PC-9 (cell line): ENCODE measurements at regions not wholly inside any gene's neighbourhood (a gene's known extent, or its start where the extent isn't known, plus 50 kb on each side); places are given as distances from the start of the nearest gene placed in this dataset.
"Not testable (repeated sequence)": the region's sequence is repeated elsewhere in the genome, so short reads cannot be mapped to it uniquely, and the experiment has no call there.

Experiments
- BruUV-seq: library from RNA; stranded (reverse); fragments of 400-500 nt; replicated peaks from 2 replicates; lab custom pipeline; 2021; lab: Mats Ljungman, UMichigan
- CTCF ChIA-PET: fragments of 300-600 bp; sonication (Branson Sonifier 250); formaldehyde crosslinking; loops from one replicate; lab custom pipeline; 2022; ENCODE audit warnings: antibody characterized with exemption; lab: Charles Lee
- POLR2A ChIA-PET: fragments of 300-600 bp; sonication (Branson Sonifier 250); formaldehyde crosslinking; loops from one replicate; lab custom pipeline; 2022; ENCODE audit warnings: antibody characterized with exemption; ENCODE audit not compliant: unreplicated experiment; lab: Charles Lee
- DNase-seq, 2 experiments: peaks; one replicate each; pipeline versions ENCODE4 v3.0.0 to v3.0.0-alpha.2; 2015 to 2022; ENCODE audit warnings: mixed read lengths in 1 of 2
- H2AFZ ChIP-seq: fragments of 200-600 bp; sonication (generic); 2 replicates; pipeline ENCODE4 v1.8.1; 2017; ENCODE audit warnings: antibody characterized with exemption
- H3F3A ChIP-seq: fragments of 200-600 bp; sonication (generic); 2 replicates; pipeline ENCODE4 v1.8.1; 2017; ENCODE audit warnings: antibody characterized with exemption, mild to moderate bottlenecking, low read depth; ENCODE audit not compliant: insufficient read depth
- H3K27ac ChIP-seq: fragments of 200-600 bp; sonication (generic); 2 replicates; pipeline ENCODE4 v1.6.1; 2016; ENCODE audit warnings: mixed run types
- H3K27me3 ChIP-seq: fragments of 200-600 bp; sonication (generic); 2 replicates; pipeline ENCODE4 v1.6.1; 2016; ENCODE audit warnings: low read depth, mixed run types; ENCODE audit not compliant: insufficient read depth
- H3K36me3 ChIP-seq: fragments of 200-600 bp; sonication (generic); 2 replicates; pipeline ENCODE4 v1.6.1; 2016; ENCODE audit warnings: low read depth, mixed run types
- H3K4me1 ChIP-seq: fragments of 200-600 bp; sonication (generic); replicated peaks from 2 replicates; pipeline ENCODE4 v1.6.1; 2016; ENCODE audit warnings: mixed run types; ENCODE audit not compliant: insufficient read depth
- H3K4me2 ChIP-seq: fragments of 200-600 bp; sonication (generic); 2 replicates; pipeline ENCODE4 v1.6.1; 2017; ENCODE audit warnings: mixed run types
- H3K4me3 ChIP-seq: fragments of 200-600 bp; sonication (generic); 2 replicates; pipeline ENCODE4 v1.6.1; 2016; ENCODE audit warnings: mixed run types
- H3K79me2 ChIP-seq: fragments of 200-600 bp; sonication (generic); 2 replicates; pipeline ENCODE4 v1.6.1; 2017; ENCODE audit warnings: low read depth, mixed run types
- H3K9me2 ChIP-seq: fragments of 200-600 bp; sonication (generic); 2 replicates; pipeline ENCODE4 v1.8.1; 2017; ENCODE audit warnings: mild to moderate bottlenecking; ENCODE audit not compliant: insufficient read depth
- H3K9me3 ChIP-seq: fragments of 200-600 bp; sonication (generic); 2 replicates; pipeline ENCODE4 v1.8.1; 2016; ENCODE audit warnings: low read depth; ENCODE audit not compliant: insufficient read depth
- H4K20me1 ChIP-seq: fragments of 200-600 bp; sonication (generic); 2 replicates; pipeline ENCODE4 v1.8.1; 2017; ENCODE audit not compliant: insufficient read depth
- CTCF ChIP-seq: fragments of 200-600 bp; sonication (generic); conservative IDR thresholded peaks from 2 replicates; pipeline ENCODE4 v1.6.1; 2017; ENCODE audit warnings: mixed run types, antibody characterized with exemption, mild to moderate bottlenecking, moderate library complexity
- EZH2 ChIP-seq: fragments of 200-600 bp; sonication (generic); IDR thresholded peaks from 2 replicates; pipeline ENCODE4 v1.8.0; 2017; ENCODE audit warnings: antibody characterized with exemption, low read depth
- intact Hi-C: fragments of 100-400 bp; cut with micrococcal nuclease; formaldehyde crosslinking; loops from one replicate; pipeline ENCODE4 v1.10.0; 2022; ENCODE audit not compliant: unreplicated experiment

GRCh38 chr14:105682956-105683570, 156.7 kb downstream of the TMEM121 start:
- Histone ChIP-seq H3K27me3 (peaks cover 6% of the 10 kb centered on the region), H3K36me3 (no peaks in the 10 kb centered on the region), H3K9me3 (no peaks in the 10 kb centered on the region), H3K9me2 (no peaks in the 10 kb centered on the region), H3K4me1 (no peaks in the 10 kb centered on the region), H2AFZ (no peak overlapping the region), H3K79me2 (no peaks in the 10 kb centered on the region), H4K20me1 (no peaks in the 10 kb centered on the region), H3F3A (no peaks in the 10 kb centered on the region), H3K4me3 (no peak overlapping the region), H3K27ac (no peak overlapping the region), H3K4me2 (no peak overlapping the region)
- DNase-seq: no peak
- no TSS peak for BruUV-seq
- POLR2A ChIA-PET: no interaction called here
- intact Hi-C loops: no loop called here
- TF ChIP-seq EZH2: no peak
- no peak for TF ChIP-seq CTCF
- CTCF ChIA-PET: no interaction called here

- H3K4me3 ChIP-seq, H3K27me3 ChIP-seq, H3K4me1 ChIP-seq, H3F3A ChIP-seq, intact Hi-C loops, DNase-seq, H3K9me3 ChIP-seq, BruUV-seq, H4K20me1 ChIP-seq, H3K27ac ChIP-seq, H2AFZ ChIP-seq, H3K79me2 ChIP-seq, H3K9me2 ChIP-seq, H3K4me2 ChIP-seq, H3K36me3 ChIP-seq, POLR2A ChIA-PET, CTCF ChIA-PET: not testable (repeated sequence)
Observed at GRCh38 chr14:105684056-105684455, 157.7 kb downstream of the TMEM121 start.

GRCh38 chr14:105684597-105684996, 158.2 kb downstream of the TMEM121 start:
- H3K9me2 ChIP-seq, H3K27me3 ChIP-seq, POLR2A ChIA-PET, CTCF ChIA-PET, H3K4me2 ChIP-seq, BruUV-seq, DNase-seq, H3K9me3 ChIP-seq, H3K4me1 ChIP-seq, intact Hi-C loops, H3K36me3 ChIP-seq, H3K79me2 ChIP-seq, H4K20me1 ChIP-seq, H2AFZ ChIP-seq, H3K27ac ChIP-seq, H3F3A ChIP-seq, H3K4me3 ChIP-seq: not testable (repeated sequence)

GRCh38 chr14:105685003-105685402, 158.6 kb downstream of the TMEM121 start:
- Histone ChIP-seq H3K27ac (no peak overlapping the region), H2AFZ (no peak overlapping the region), H3K36me3 (no peaks in the 10 kb centered on the region), H3K9me3 (no peaks in the 10 kb centered on the region), H3K4me3 (no peak overlapping the region), H3K27me3 (peaks cover 3% of the 10 kb centered on the region), H3K9me2 (no peaks in the 10 kb centered on the region), H3F3A (no peaks in the 10 kb centered on the region), H3K4me2 (no peak overlapping the region), H4K20me1 (no peaks in the 10 kb centered on the region), H3K4me1 (no peaks in the 10 kb centered on the region), H3K79me2 (no peaks in the 10 kb centered on the region)
- ChIA-PET POLR2A (no interaction called here), CTCF (no interaction called here)
- TF ChIP-seq CTCF: no peak
- no peak for TF ChIP-seq EZH2
- intact Hi-C loops: no loop called here
- BruUV-seq: no TSS peak
- no peak for DNase-seq

- H3K27ac ChIP-seq, H2AFZ ChIP-seq, intact Hi-C loops, H3K9me2 ChIP-seq, H3K4me2 ChIP-seq, H3K79me2 ChIP-seq, H3K27me3 ChIP-seq, POLR2A ChIA-PET, BruUV-seq, H4K20me1 ChIP-seq, H3K4me3 ChIP-seq, H3K36me3 ChIP-seq, H3K9me3 ChIP-seq, H3F3A ChIP-seq, CTCF ChIA-PET, DNase-seq, H3K4me1 ChIP-seq: not testable (repeated sequence)
Observed at GRCh38 chr14:105685605-105686004, 159.2 kb downstream of the TMEM121 start.

GRCh38 chr14:105686050-105686449, 159.7 kb downstream of the TMEM121 start:
- intact Hi-C loops, H2AFZ ChIP-seq, H3K4me2 ChIP-seq, H4K20me1 ChIP-seq, H3K27me3 ChIP-seq, H3K27ac ChIP-seq, BruUV-seq, H3K9me2 ChIP-seq, CTCF ChIA-PET, H3K36me3 ChIP-seq, H3K4me1 ChIP-seq, H3K4me3 ChIP-seq, H3K79me2 ChIP-seq, H3K9me3 ChIP-seq, H3F3A ChIP-seq, POLR2A ChIA-PET, DNase-seq: not testable (repeated sequence)
